Right lobe of liver (tissue), 6 donors: ENCODE measurements at regions not wholly inside any gene's neighbourhood (a gene's known extent, or its start where the extent isn't known, plus 50 kb on each side); places are given as distances from the start of the nearest gene placed in this dataset.
A peak's percentile ranks its signal among the peaks of the same experiment; 100 is the strongest.

Source experiments
- ATAC-seq, 4 donors: fragments of 200-7000 bp; cut with Tn5 transposase; one replicate each; pipeline ENCODE4 v1.9.1; 2020; ENCODE audit warnings: mild to moderate bottlenecking in 4 of 4, moderate library complexity in 4 of 4
- DNase-seq, 3 donors: peaks; one replicate each; pipeline ENCODE4 v3.0.0-alpha.2; 2020
- H3K27ac ChIP-seq, 3 donors: fragments of 200-600 bp; one replicate each; pipeline ENCODE4 v1.8.0; 2022
- H3K27me3 ChIP-seq, 2 donors: fragments of 200-600 bp; one replicate each; pipeline ENCODE4 v1.8.0; 2022
- H3K36me3 ChIP-seq, 4 donors: fragments of 200-600 bp; sonication (generic) in 1 of 4; one replicate each; pipeline versions ENCODE4 v1.5.1 to v1.8.0; 2017 to 2022; ENCODE audit warnings: control low read depth in 1 of 4
- H3K4me1 ChIP-seq, 4 donors: fragments of 200-600 bp; sonication (generic) in 1 of 4; one replicate each; pipeline versions ENCODE4 v1.5.1 to v1.8.0; 2017 to 2022; ENCODE audit warnings: control low read depth in 1 of 4
- H3K4me3 ChIP-seq, 3 donors: fragments of 200-600 bp; one replicate each; pipeline ENCODE4 v1.8.0; 2022
- H3K9me3 ChIP-seq, 4 donors: fragments of 200-600 bp; sonication (generic) in 1 of 4; one replicate each; pipeline versions ENCODE4 v1.5.1 to v1.8.0; 2017 to 2022; ENCODE audit warnings: control low read depth in 1 of 4
- CTCF ChIP-seq, 4 donors: fragments of 200-600 bp in 3 of 4; fragments of 450-650 bp in 1 of 4; IDR thresholded peaks; one replicate each; pipeline versions ENCODE4 v1.5.1 to v1.8.0; 2016 to 2022; ENCODE audit warnings: antibody characterized with exemption in 4 of 4, mild to moderate bottlenecking in 2 of 4
- POLR2A ChIP-seq: fragments of 450-650 bp; IDR thresholded peaks from one replicate; pipeline ENCODE4 v1.6.1; 2017; ENCODE audit warnings: antibody characterized with exemption, mild to moderate bottlenecking
- WGBS: methylation state at CpG from one replicate; pipeline ENCODE4 v1.1.6; 2018; ENCODE audit warnings: low coverage, low lambda C conversion rate; ENCODE audit not compliant: insufficient coverage; ENCODE audit errors: missing lambda C conversion rate; 5-methylcytosine and 5-hydroxymethylcytosine counted together
- intact Hi-C, 2 donors: fragments of 100-400 bp; cut with DNase I; formaldehyde crosslinking; loops; one replicate each; pipeline versions ENCODE4 v1.11.2 to v1.14.1; 2022
- donor health status: DM: no; HTN: yes; CAD: no.
- donor health status: DM: no; HTN: no; CAD: no.
- donor health status: DM: no; HTN: no; CAD: no.
- donor health status: DM: no; HTN: yes; CAD: no.
- donor health status: DM: no; HTN: yes; CAD: no.

DNA sequence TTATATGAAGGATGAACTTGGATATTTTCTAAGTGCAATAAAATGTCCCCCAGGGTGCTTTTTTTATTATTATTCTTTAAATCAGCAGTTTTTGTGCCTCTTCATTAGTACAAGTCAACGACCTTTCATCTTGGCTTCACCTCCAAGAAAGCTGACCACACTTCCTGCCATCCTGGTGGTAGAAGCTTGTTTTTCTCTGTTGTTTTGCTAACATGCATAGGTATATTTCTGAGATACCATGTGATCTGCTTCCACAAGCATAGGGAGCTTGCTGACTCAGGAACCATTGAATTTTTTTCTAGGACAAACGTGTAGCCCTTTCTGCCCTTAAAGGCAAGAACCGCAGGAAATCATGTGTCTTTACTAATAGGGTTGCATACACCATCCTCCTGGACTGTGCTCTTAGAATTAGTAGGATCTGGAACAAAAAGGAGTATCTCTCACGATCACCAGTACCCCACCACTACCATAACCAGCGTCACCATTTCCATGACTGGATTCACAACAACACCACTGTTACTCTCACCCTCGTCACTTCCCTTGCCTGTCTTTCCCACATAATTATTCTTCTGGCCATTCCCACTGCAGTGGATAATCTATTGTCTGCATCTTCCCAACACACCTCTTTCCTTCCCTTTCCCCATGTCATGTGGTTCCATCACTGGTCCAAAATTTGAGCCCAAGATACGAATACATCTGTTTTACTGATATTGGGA is 207.1 kb downstream of the MAFB start:
- H3K9me3 ChIP-seq = no peaks in the 10 kb centered on the region
- H3K27ac ChIP-seq = no peak overlapping the region
- H3K4me1 ChIP-seq = no peaks in the 10 kb centered on the region
- H3K27me3 ChIP-seq = no peaks in the 10 kb centered on the region
- TF ChIP-seq CTCF (IDR thresholded peaks at IDR 0.05) (no peak), POLR2A (no peak)
- ATAC-seq (peak in 1 of 4 donors; percentile 40), DNase-seq (no peak)
- WGBS = 67% methylated on average over 7 of the region's 7 CpGs
- H3K36me3 ChIP-seq = no peaks in the 10 kb centered on the region
- intact Hi-C loops = no loop called here
- H3K4me3 ChIP-seq = no peak overlapping the region

DNA sequence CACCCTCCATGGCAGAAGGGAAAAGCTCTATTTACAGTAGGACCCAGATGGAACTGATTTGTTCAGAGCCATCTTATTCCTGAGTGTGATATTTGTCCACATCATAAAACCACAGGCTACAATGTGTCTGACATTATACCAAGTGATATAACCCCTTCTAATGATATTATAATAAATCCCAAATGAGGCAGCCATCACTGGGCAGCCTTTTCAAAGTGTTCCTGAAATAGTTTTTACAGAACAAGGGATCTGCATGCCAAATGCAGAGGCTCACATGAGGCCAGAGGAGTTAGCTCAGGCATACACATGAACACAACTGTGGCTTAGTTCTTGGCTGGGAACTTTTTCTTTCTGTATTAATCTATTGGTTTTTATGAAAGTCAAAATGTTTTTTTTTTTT is 207.7 kb downstream of the MAFB start:
- no peaks in the 10 kb centered on the region for H3K9me3 ChIP-seq
- DNase-seq (no peak), ATAC-seq (no peak)
- no peak for TF ChIP-seq CTCF (IDR thresholded peaks at IDR 0.05)
- TF ChIP-seq POLR2A = no peak
- H3K27me3 ChIP-seq = no peaks in the 10 kb centered on the region
- intact Hi-C loops = no loop called here
- no peak overlapping the region for H3K27ac ChIP-seq
- no peaks in the 10 kb centered on the region for H3K36me3 ChIP-seq
- H3K4me1 ChIP-seq = no peaks in the 10 kb centered on the region
- H3K4me3 ChIP-seq = no peak overlapping the region

DNA sequence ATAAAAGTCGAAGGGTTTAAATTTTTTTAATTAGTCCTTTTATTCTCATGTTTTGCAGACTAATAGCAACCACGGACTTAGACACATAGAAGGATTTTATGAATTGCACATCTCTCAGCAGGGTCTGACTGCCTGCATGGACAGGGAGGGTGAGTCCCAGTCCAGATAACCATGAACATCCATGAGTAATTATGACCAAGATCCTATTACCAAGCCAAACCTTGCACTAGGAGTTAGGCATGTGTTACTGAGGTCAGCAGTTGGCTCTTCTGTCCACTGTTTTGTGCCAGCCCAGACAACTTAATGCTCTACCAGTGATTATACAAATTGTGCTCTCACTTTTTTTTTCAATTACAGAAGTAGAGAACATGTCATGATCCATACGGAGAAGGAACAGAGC is 211.2 kb downstream of the MAFB start:
- H3K36me3 ChIP-seq = no peaks in the 10 kb centered on the region
- H3K9me3 ChIP-seq = no peaks in the 10 kb centered on the region
- ATAC-seq (no peak), DNase-seq (no peak)
- WGBS = 35% methylated on average over 3 of the region's 3 CpGs
- H3K4me3 ChIP-seq = no peak overlapping the region
- no peak overlapping the region for H3K27ac ChIP-seq
- intact Hi-C loops = no loop called here
- no peaks in the 10 kb centered on the region for H3K27me3 ChIP-seq
- no peaks in the 10 kb centered on the region for H3K4me1 ChIP-seq
- TF ChIP-seq POLR2A (no peak), CTCF (IDR thresholded peaks at IDR 0.05) (no peak)

DNA sequence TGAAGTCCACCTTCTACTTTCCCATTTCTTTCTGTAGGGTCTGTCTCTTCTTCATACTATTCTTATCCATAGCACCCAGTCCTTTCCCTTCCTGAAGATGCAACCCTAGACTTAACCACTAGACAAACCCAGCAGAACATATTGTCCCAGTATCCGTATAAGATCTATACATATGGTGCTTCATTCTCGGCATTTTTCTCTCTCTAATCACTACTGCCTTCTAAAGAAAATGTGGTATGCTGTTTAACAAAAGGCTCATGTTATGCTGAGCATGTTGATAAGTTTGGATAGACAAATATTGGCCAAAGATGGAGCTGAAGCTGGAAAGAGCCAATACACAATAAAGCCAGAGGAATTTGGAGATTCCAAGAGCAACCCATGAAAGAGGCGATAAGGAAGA is 212.6 kb downstream of the MAFB start:
- no peaks in the 10 kb centered on the region for H3K9me3 ChIP-seq
- H3K36me3 ChIP-seq = no peaks in the 10 kb centered on the region
- intact Hi-C loops = no loop called here
- TF ChIP-seq CTCF (IDR thresholded peaks at IDR 0.05) (no peak), POLR2A (no peak)
- 77% methylated on average over 3 of the region's 3 CpGs for whole genome bisulfite sequencing
- no peaks in the 10 kb centered on the region for H3K27me3 ChIP-seq
- no peak overlapping the region for H3K4me3 ChIP-seq
- no peaks in the 10 kb centered on the region for H3K4me1 ChIP-seq
- H3K27ac ChIP-seq = no peak overlapping the region
- ATAC-seq = no peak
- DNase-seq = no peak

DNA sequence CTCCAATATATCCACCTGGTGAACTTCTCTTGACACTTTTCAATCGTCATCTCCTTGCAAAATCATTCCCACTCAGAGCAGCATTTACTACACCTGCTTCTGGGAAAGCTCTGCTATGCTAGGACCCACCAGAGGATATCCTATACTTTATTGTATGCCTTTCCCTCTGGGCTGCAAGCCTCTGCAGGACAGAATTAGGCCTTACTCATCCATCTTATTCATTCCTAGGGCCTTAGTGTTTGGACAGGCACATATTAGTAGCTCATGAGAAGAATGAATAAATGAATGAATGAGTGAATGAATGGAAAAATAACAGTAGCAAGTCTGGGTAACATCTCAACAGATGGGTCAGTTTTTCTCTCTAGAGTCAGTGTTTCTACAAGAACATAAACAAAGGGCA is 216.1 kb downstream of the MAFB start:
- ATAC-seq = no peak
- H3K36me3 ChIP-seq = no peaks in the 10 kb centered on the region
- H3K27me3 ChIP-seq = no peaks in the 10 kb centered on the region
- TF ChIP-seq POLR2A (no peak), CTCF (IDR thresholded peaks at IDR 0.05) (no peak)
- no peaks in the 10 kb centered on the region for H3K9me3 ChIP-seq
- no peaks in the 10 kb centered on the region for H3K4me1 ChIP-seq
- DNase-seq = no peak
- intact Hi-C loops = no loop called here
- whole genome bisulfite sequencing = 45% methylated on average over 1 of the region's 1 CpG
- no peak overlapping the region for H3K27ac ChIP-seq
- H3K4me3 ChIP-seq = no peak overlapping the region
